ENCODE measurements at regions not wholly inside any gene's neighbourhood (a gene's known extent, or its start where the extent isn't known, plus 50 kb on each side); places are given as distances from the start of the nearest gene placed in this dataset.

GRCh38 chr11:129322941-129323340, 52.7 kb upstream of the BARX2 start:
- H3K4me1 ChIP-seq (ENCODE audit: control insufficient read depth, extremely low read depth, insufficient read depth, low read length): no peaks in the 10 kb centered on the region
- H3K79me2 ChIP-seq (ENCODE audit: control insufficient read depth, insufficient read depth, low read length): no peaks in the 10 kb centered on the region
- H3K9ac ChIP-seq (ENCODE audit: control insufficient read depth, extremely low read depth, insufficient read depth, low read length): no peak overlapping the region
- dilution Hi-C loops (cut with MboI; ENCODE audit: extremely low pct_ligation_motif_present, low sequenced_read_pairs): no loop called here
- no peak for FAIRE-seq
- H3K27me3 ChIP-seq (ENCODE audit: control insufficient read depth, extremely low read depth, insufficient read depth, low read length): no peaks in the 10 kb centered on the region
- TF ChIP-seq EZH2 (IDR thresholded peaks at IDR 0.05; ENCODE audit: low read length): no peak
- TF ChIP-seq, protein P1, sequence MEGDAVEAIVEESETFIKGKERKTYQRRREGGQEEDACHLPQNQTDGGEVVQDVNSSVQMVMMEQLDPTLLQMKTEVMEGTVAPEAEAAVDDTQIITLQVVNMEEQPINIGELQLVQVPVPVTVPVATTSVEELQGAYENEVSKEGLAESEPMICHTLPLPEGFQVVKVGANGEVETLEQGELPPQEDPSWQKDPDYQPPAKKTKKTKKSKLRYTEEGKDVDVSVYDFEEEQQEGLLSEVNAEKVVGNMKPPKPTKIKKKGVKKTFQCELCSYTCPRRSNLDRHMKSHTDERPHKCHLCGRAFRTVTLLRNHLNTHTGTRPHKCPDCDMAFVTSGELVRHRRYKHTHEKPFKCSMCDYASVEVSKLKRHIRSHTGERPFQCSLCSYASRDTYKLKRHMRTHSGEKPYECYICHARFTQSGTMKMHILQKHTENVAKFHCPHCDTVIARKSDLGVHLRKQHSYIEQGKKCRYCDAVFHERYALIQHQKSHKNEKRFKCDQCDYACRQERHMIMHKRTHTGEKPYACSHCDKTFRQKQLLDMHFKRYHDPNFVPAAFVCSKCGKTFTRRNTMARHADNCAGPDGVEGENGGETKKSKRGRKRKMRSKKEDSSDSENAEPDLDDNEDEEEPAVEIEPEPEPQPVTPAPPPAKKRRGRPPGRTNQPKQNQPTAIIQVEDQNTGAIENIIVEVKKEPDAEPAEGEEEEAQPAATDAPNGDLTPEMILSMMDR (optimal IDR thresholded peaks at IDR 0.05 in 1 of 3, IDR thresholded peaks at IDR 0.05 in 1 of 3, conservative IDR thresholded peaks at IDR 0.05 in 1 of 3; ENCODE audit: extremely low read depth in 1 of 3, insufficient read depth in 2 of 3, low read length in 3 of 3): no peak
- H4K20me1 ChIP-seq (ENCODE audit: control insufficient read depth, extremely low read depth, insufficient read depth, low read length): no peaks in the 10 kb centered on the region
- H3K9me3 ChIP-seq (ENCODE audit: control insufficient read depth, low read depth, low read length): no peaks in the 10 kb centered on the region
- H3K36me3 ChIP-seq (ENCODE audit: control insufficient read depth in 2 of 2, extremely low read depth in 1 of 2, insufficient read depth in 2 of 2, low read length in 2 of 2): no peaks in the 10 kb centered on the region
- no peak overlapping the region for H2AFZ ChIP-seq (ENCODE audit: control insufficient read depth, low read length)
- no peaks in the 10 kb centered on the region for H3K9me1 ChIP-seq (ENCODE audit: control insufficient read depth, extremely low read depth, insufficient read depth, low read length)
- no peak for DNase-seq (ENCODE audit: low read depth, low spot score)
- no peak overlapping the region for H3K4me3 ChIP-seq (ENCODE audit: control insufficient read depth in 2 of 3, extremely low read depth in 1 of 3, insufficient read depth in 2 of 3, low read depth in 1 of 3, low read length in 3 of 3)
- H3K27ac ChIP-seq (ENCODE audit: control insufficient read depth, insufficient read depth, low read length): no peak overlapping the region
- H3K4me2 ChIP-seq (ENCODE audit: control insufficient read depth, extremely low read depth, insufficient read depth, low read depth, low read length): no peak overlapping the region

DNA sequence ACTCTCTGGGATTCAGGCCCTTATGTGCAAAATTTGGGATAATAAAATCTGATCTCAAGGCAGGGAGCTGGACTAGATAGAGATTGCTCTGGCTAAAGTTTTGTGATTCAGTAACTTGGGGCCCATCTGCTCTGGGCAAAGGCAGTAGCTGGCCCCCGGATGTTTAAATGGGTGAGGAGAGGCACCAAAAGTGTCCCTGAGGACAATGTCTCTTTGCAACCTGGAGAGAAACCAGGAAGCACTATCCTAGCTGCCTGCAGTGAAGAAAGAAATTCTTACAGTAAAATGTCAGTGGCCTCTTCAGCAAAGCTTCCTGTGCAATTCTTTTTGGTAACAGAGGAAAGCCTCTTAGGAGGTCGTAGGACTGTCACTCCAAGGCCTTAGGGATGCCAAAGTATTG, 54.6 kb upstream of the BARX2 start:
- no peaks in the 10 kb centered on the region for H3K79me2 ChIP-seq (ENCODE audit: control insufficient read depth, insufficient read depth, low read length)
- no peak for DNase-seq (ENCODE audit: low read depth, low spot score)
- H3K4me3 ChIP-seq (ENCODE audit: control insufficient read depth in 2 of 3, extremely low read depth in 1 of 3, insufficient read depth in 2 of 3, low read depth in 1 of 3, low read length in 3 of 3): no peak overlapping the region
- no peaks in the 10 kb centered on the region for H3K9me1 ChIP-seq (ENCODE audit: control insufficient read depth, extremely low read depth, insufficient read depth, low read length)
- H3K9ac ChIP-seq (ENCODE audit: control insufficient read depth, extremely low read depth, insufficient read depth, low read length): no peak overlapping the region
- no peak for FAIRE-seq
- H3K27ac ChIP-seq (ENCODE audit: control insufficient read depth, insufficient read depth, low read length): no peak overlapping the region
- no peaks in the 10 kb centered on the region for H3K9me3 ChIP-seq (ENCODE audit: control insufficient read depth, low read depth, low read length)
- no peak overlapping the region for H3K4me2 ChIP-seq (ENCODE audit: control insufficient read depth, extremely low read depth, insufficient read depth, low read depth, low read length)
- H3K36me3 ChIP-seq (ENCODE audit: control insufficient read depth in 2 of 2, extremely low read depth in 1 of 2, insufficient read depth in 2 of 2, low read length in 2 of 2): no peaks in the 10 kb centered on the region
- no peaks in the 10 kb centered on the region for H4K20me1 ChIP-seq (ENCODE audit: control insufficient read depth, extremely low read depth, insufficient read depth, low read length)
- dilution Hi-C loops (cut with MboI; ENCODE audit: extremely low pct_ligation_motif_present, low sequenced_read_pairs): no loop called here
- peaks cover 3% of the 10 kb centered on the region for H3K4me1 ChIP-seq (ENCODE audit: control insufficient read depth, extremely low read depth, insufficient read depth, low read length)
- H2AFZ ChIP-seq (ENCODE audit: control insufficient read depth, low read length): no peak overlapping the region
- H3K27me3 ChIP-seq (ENCODE audit: control insufficient read depth, extremely low read depth, insufficient read depth, low read length): no peaks in the 10 kb centered on the region
- TF ChIP-seq, protein P1 (optimal IDR thresholded peaks at IDR 0.05 in 1 of 3, IDR thresholded peaks at IDR 0.05 in 1 of 3, conservative IDR thresholded peaks at IDR 0.05 in 1 of 3; ENCODE audit: extremely low read depth in 1 of 3, insufficient read depth in 2 of 3, low read length in 3 of 3): no peak
- TF ChIP-seq EZH2 (IDR thresholded peaks at IDR 0.05; ENCODE audit: low read length): no peak
